IPS DF 6.9 (cell line): ENCODE measurements at regions not wholly inside any gene's neighbourhood (a gene's known extent, or its start where the extent isn't known, plus 50 kb on each side); places are given as distances from the start of the nearest gene placed in this dataset.

Experiments
- DNase-seq: peaks from one replicate; pipeline ENCODE4 v3.0.0-alpha.2; 2013; ENCODE audit warnings: low read depth, low spot score
- H3K27ac ChIP-seq: one replicate; pipeline ENCODE4 v1.5.1; 2013; ENCODE audit warnings: low read length, control low read depth
- H3K27me3 ChIP-seq: 2 replicates; pipeline ENCODE4 v1.6.1; 2013; ENCODE audit warnings: mild to moderate bottlenecking, low read length; ENCODE audit not compliant: control insufficient read depth, insufficient read depth
- H3K36me3 ChIP-seq: 2 replicates; pipeline ENCODE4 v1.6.1; 2013; ENCODE audit warnings: low read length; ENCODE audit not compliant: control insufficient read depth, insufficient read depth
- H3K4me1 ChIP-seq: 2 replicates; pipeline ENCODE4 v1.6.1; 2013; ENCODE audit warnings: low read length; ENCODE audit not compliant: control insufficient read depth, insufficient read depth
- H3K4me3 ChIP-seq: 2 replicates; pipeline ENCODE4 v1.5.1; 2013; ENCODE audit warnings: mild to moderate bottlenecking, low read length
- H3K9me3 ChIP-seq: 2 replicates; pipeline ENCODE4 v1.6.1; 2013; ENCODE audit warnings: low read length, inconsistent platforms; ENCODE audit not compliant: control insufficient read depth, insufficient read depth
- WGBS: extraction: QIAGEN DNeasy Blood & Tissue Kit; methylation state at CpG from one replicate; pipeline ENCODE4 v1.1.7; 2013; ENCODE audit warnings: mixed read lengths, missing lambda C conversion rate; ENCODE audit not compliant: insufficient read length, insufficient coverage; 5-methylcytosine and 5-hydroxymethylcytosine counted together

DNA sequence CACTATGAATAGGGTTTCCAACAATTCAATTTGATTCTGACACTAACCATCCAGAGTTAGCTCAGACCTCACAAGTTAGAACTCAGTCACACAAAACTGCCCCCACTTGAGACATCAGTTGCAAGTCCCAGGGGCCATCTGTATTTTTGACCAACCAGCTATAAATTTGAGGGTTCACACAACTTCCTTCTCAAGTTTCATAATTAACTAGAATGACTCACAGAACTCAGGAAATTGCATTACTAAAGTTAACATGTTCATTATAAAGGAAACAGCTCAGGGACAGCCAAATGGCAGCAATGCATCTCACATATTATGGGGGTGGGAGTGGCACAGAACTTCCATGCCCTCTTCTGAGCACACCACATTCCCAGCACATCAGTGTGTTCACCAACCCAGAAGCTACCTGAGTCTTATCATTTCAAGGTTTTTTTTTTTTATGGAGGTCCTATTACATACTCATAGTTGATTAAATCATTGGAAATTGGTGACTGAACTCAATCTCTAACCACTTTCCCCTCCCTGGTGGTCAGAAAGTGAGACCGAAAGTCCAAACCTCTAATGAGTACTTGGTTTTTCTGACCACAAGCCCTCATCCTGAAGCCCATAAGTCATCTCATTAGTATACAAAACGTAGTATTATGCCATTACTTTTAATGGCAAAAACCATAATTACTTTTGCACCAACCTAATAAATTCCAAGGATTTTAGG, 1721.5 kb upstream of the SEL1L start:
- no peak overlapping the region for H3K4me3 ChIP-seq
- no CpG with 5 or more reads among the region's 2 CpGs for WGBS
- no peaks in the 10 kb centered on the region for H3K9me3 ChIP-seq
- no peaks in the 10 kb centered on the region for H3K36me3 ChIP-seq
- no peaks in the 10 kb centered on the region for H3K27me3 ChIP-seq
- no peaks in the 10 kb centered on the region for H3K4me1 ChIP-seq
- H3K27ac ChIP-seq = no peak overlapping the region
- DNase-seq = no peak

- no peak overlapping the region for H3K4me3 ChIP-seq
- H3K27me3 ChIP-seq = no peaks in the 10 kb centered on the region
- no peaks in the 10 kb centered on the region for H3K4me1 ChIP-seq
- no peak for DNase-seq
- WGBS = no CpG with 5 or more reads among the region's 1 CpG
- no peaks in the 10 kb centered on the region for H3K36me3 ChIP-seq
- no peaks in the 10 kb centered on the region for H3K9me3 ChIP-seq
- H3K27ac ChIP-seq = no peak overlapping the region
These were observed 1722.1 kb upstream of the SEL1L start for GRCh38 chr14:83255727-83256090.

- WGBS = no CpG with 5 or more reads among the region's 5 CpGs
- Histone ChIP-seq H3K27me3 (no peaks in the 10 kb centered on the region), H3K9me3 (no peaks in the 10 kb centered on the region), H3K4me1 (no peaks in the 10 kb centered on the region), H3K4me3 (no peak overlapping the region), H3K27ac (no peak overlapping the region), H3K36me3 (no peaks in the 10 kb centered on the region)
- no peak for DNase-seq
These were observed 1724.1 kb upstream of the SEL1L start for GRCh38 chr14:83257466-83258439.

DNA sequence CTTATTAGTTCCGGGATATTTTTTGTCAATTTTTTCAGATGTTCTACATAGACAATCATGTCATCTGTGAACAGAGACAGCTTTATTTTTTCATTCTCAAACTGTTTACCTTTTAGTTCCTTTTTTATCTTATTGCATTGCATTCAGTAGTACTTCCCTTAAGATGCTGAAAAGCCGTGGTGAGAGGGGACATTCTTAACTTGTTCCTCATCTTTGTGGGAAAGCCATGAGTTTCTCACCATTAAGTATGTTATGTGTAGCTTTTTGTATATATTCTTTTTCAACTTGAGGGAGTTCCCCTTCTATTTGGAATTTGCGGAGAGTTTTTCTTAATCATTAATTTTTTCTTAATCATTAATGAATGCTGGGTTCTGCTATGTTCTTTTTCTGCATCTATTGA, 1727.1 kb upstream of the SEL1L start:
- Histone ChIP-seq H3K27me3 (no peaks in the 10 kb centered on the region), H3K4me3 (no peak overlapping the region), H3K4me1 (no peaks in the 10 kb centered on the region), H3K36me3 (no peaks in the 10 kb centered on the region), H3K27ac (no peak overlapping the region), H3K9me3 (no peaks in the 10 kb centered on the region)
- no peak for DNase-seq
- WGBS = no CpG with 5 or more reads among the region's 3 CpGs

DNA sequence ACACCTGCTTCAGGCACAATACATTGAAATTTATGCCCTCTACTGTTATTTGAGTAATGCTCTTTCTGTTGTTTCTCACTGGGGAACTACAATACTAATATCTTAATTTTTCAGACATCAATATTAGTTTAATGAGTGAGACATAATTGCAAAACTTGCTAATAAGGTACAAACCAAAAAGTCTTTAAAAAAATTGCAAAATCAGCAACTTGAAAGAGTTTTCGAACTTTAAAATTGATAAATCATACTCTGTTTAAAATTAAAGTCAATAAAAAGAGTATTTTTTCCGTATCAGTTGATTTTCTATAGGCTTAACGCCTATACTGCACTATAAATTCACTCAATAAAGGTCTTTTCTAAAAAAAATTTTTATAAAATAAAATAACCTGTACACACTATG, 1735.9 kb upstream of the SEL1L start:
- no peaks in the 10 kb centered on the region for H3K36me3 ChIP-seq
- H3K27ac ChIP-seq = no peak overlapping the region

GRCh38 chr14:83271663-83272062, 1738.0 kb upstream of the SEL1L start:
- Histone ChIP-seq H3K4me3 (no peak overlapping the region), H3K36me3 (no peaks in the 10 kb centered on the region), H3K27me3 (no peaks in the 10 kb centered on the region), H3K4me1 (no peaks in the 10 kb centered on the region), H3K27ac (no peak overlapping the region), H3K9me3 (no peaks in the 10 kb centered on the region)
- no peak for DNase-seq
- no CpG with 5 or more reads among the region's 2 CpGs for WGBS

More for the DNA sequence above, 1735.9 kb upstream of the SEL1L start:
- DNase-seq = no peak
- WGBS = no CpG with 5 or more reads among the region's 3 CpGs
- H3K4me1 ChIP-seq = no peaks in the 10 kb centered on the region
- no peaks in the 10 kb centered on the region for H3K9me3 ChIP-seq
- H3K27me3 ChIP-seq = no peaks in the 10 kb centered on the region
- no peak overlapping the region for H3K4me3 ChIP-seq

DNA sequence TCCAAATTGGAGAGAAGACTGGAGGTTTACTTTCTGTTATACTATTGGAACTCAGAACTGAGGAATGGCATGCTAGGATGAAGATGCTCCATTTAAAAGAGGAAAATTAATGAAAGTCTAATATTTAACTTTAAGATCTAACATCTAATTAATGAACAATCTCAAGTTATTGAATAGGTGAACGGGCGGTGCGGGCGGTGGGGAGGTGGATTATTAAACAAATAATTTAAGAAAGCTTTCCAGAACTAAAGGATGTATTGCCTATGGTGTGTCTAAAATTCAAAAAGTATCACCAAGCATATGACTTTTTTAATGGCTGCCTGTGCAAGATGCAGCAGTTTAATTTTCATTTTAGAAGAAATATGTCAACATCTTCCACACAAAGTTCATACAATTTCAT, 1747.1 kb upstream of the SEL1L start:
- Histone ChIP-seq H3K27me3 (no peaks in the 10 kb centered on the region), H3K9me3 (no peaks in the 10 kb centered on the region), H3K4me3 (no peak overlapping the region), H3K4me1 (no peaks in the 10 kb centered on the region), H3K27ac (no peak overlapping the region), H3K36me3 (no peaks in the 10 kb centered on the region)
- no peak for DNase-seq
- WGBS = 100% methylated on average over 4 of the region's 4 CpGs

DNA sequence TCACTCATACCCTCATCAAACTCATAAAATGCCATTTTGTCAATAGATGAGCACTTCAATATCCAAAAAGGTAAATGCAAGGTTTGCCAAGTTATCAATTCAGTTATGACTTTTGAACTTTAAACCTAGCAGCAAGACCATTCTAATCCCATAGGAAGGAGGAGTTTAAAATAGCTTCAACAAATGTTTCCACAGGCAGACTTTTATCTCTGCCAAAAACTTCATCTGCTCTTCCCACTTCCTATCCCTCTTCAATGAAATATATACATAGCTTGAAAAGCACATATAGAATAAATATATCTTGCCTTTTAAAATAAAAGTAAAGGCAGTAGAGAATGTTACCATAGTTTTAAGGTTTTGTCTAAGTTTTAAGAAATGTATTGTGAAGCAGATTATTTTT, 1749.1 kb upstream of the SEL1L start:
- Histone ChIP-seq H3K27ac (no peak overlapping the region), H3K9me3 (no peaks in the 10 kb centered on the region), H3K27me3 (no peaks in the 10 kb centered on the region), H3K36me3 (no peaks in the 10 kb centered on the region), H3K4me3 (no peak overlapping the region), H3K4me1 (no peaks in the 10 kb centered on the region)
- DNase-seq = no peak

DNA sequence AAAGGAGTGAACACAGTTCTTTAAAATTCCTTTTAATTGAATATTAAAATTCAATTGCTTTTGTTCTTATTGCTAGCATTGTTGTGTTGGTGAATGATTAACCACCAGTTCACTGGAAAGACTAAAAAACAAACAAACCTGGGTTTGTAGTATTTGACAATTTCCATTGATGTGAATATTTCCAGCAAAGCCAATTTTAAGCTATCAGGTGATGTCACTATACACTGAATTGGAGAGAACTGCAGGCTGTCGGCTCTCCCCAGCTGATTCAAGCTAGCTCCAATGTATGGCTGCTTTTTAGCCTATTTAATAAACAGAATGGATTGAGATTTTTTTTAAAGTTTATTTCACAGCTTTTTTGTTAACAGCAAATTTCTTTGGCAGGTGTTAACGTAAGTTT, 1753.6 kb upstream of the SEL1L start:
- Histone ChIP-seq H3K9me3 (no peaks in the 10 kb centered on the region), H3K27me3 (no peaks in the 10 kb centered on the region), H3K27ac (no peak overlapping the region), H3K36me3 (no peaks in the 10 kb centered on the region), H3K4me3 (no peak overlapping the region), H3K4me1 (no peaks in the 10 kb centered on the region)
- no CpG with 5 or more reads among the region's 2 CpGs for WGBS
- DNase-seq = no peak

- Histone ChIP-seq H3K4me3 (no peak overlapping the region), H3K4me1 (no peaks in the 10 kb centered on the region), H3K36me3 (no peaks in the 10 kb centered on the region), H3K9me3 (no peaks in the 10 kb centered on the region), H3K27me3 (no peaks in the 10 kb centered on the region), H3K27ac (no peak overlapping the region)
- WGBS = no CpG with 5 or more reads among the region's 4 CpGs
- no peak for DNase-seq
These were observed 1755.7 kb upstream of the SEL1L start for GRCh38 chr14:83289390-83289789.
